Activated naive CD8-positive, alpha-beta T cell (primary cell): ENCODE measurements at regions not wholly inside any gene's neighbourhood (a gene's known extent, or its start where the extent isn't known, plus 50 kb on each side); places are given as distances from the start of the nearest gene placed in this dataset.
"Not testable (repeated sequence)": the region's sequence is repeated elsewhere in the genome, so short reads cannot be mapped to it uniquely, and the experiment has no call there.

Experiments
- H3K27ac Mint-ChIP-seq: one replicate; pipeline ENCODE4 v1.8.0; 2021; ENCODE audit warnings: mixed read lengths
- H3K27me3 Mint-ChIP-seq: one replicate; pipeline ENCODE4 v1.8.0; 2021; ENCODE audit warnings: mixed read lengths
- H3K36me3 Mint-ChIP-seq: one replicate; pipeline ENCODE4 v1.8.0; 2021; ENCODE audit warnings: mixed read lengths
- H3K4me1 Mint-ChIP-seq: one replicate; pipeline ENCODE4 v1.8.0; 2021; ENCODE audit warnings: low read depth, mixed read lengths
- H3K4me3 Mint-ChIP-seq: one replicate; pipeline ENCODE4 v1.8.0; 2021; ENCODE audit warnings: mild to moderate bottlenecking, mixed read lengths
- H3K9me3 Mint-ChIP-seq: one replicate; pipeline ENCODE4 v1.8.0; 2021; ENCODE audit warnings: low read depth, mixed read lengths

GRCh38 chr12:19991146-19991545 lies 377.2 kb upstream of the PDE3A start:
- Mint-ChIP-seq H3K4me3 (no peak overlapping the region), H3K27ac (no peak overlapping the region), H3K9me3 (peaks cover 4% of the 10 kb centered on the region), H3K4me1 (no peaks in the 10 kb centered on the region), H3K27me3 (peaks cover 4% of the 10 kb centered on the region), H3K36me3 (no peaks in the 10 kb centered on the region)

GRCh38 chr12:19992311-19992710 lies 376.0 kb upstream of the PDE3A start:
- peaks cover 4% of the 10 kb centered on the region for H3K9me3 Mint-ChIP-seq
- H3K4me3 Mint-ChIP-seq: no peak overlapping the region
- no peak overlapping the region for H3K27ac Mint-ChIP-seq
- no peaks in the 10 kb centered on the region for H3K4me1 Mint-ChIP-seq
- peaks cover 4% of the 10 kb centered on the region for H3K27me3 Mint-ChIP-seq
- no peaks in the 10 kb centered on the region for H3K36me3 Mint-ChIP-seq

GRCh38 chr12:19994968-19995367 lies 373.4 kb upstream of the PDE3A start:
- Mint-ChIP-seq H3K27me3 (peaks cover 4% of the 10 kb centered on the region), H3K4me1 (no peaks in the 10 kb centered on the region), H3K4me3 (no peak overlapping the region), H3K9me3 (peaks cover 4% of the 10 kb centered on the region), H3K36me3 (no peaks in the 10 kb centered on the region), H3K27ac (no peak overlapping the region)

GRCh38 chr12:19997656-19998400 lies 370.5 kb upstream of the PDE3A start:
- Mint-ChIP-seq H3K9me3 (peaks cover 4% of the 10 kb centered on the region), H3K36me3 (no peaks in the 10 kb centered on the region), H3K27ac (no peak overlapping the region), H3K4me3 (no peak overlapping the region), H3K4me1 (no peaks in the 10 kb centered on the region), H3K27me3 (peaks cover 2% of the 10 kb centered on the region)

- Mint-ChIP-seq H3K4me1 (no peaks in the 10 kb centered on the region), H3K4me3 (no peak overlapping the region), H3K27me3 (peaks cover 2% of the 10 kb centered on the region), H3K36me3 (no peaks in the 10 kb centered on the region), H3K9me3 (peaks cover 7% of the 10 kb centered on the region), H3K27ac (no peak overlapping the region)
Measured at GRCh38 chr12:19998411-19998810, 369.9 kb upstream of the PDE3A start.

GRCh38 chr12:19998961-19999804 lies 369.2 kb upstream of the PDE3A start:
- peaks cover 4% of the 10 kb centered on the region for H3K9me3 Mint-ChIP-seq
- no peaks in the 10 kb centered on the region for H3K36me3 Mint-ChIP-seq
- no peaks in the 10 kb centered on the region for H3K27me3 Mint-ChIP-seq
- H3K27ac Mint-ChIP-seq: no peak overlapping the region
- no peak overlapping the region for H3K4me3 Mint-ChIP-seq
- no peaks in the 10 kb centered on the region for H3K4me1 Mint-ChIP-seq

GRCh38 chr12:19999805-20000138 lies 368.6 kb upstream of the PDE3A start:
- H3K4me3 Mint-ChIP-seq: no peak overlapping the region

GRCh38 chr12:20000229-20000849 lies 368.0 kb upstream of the PDE3A start:
- Mint-ChIP-seq H3K27ac (no peak overlapping the region), H3K9me3 (peaks cover 4% of the 10 kb centered on the region), H3K27me3 (no peaks in the 10 kb centered on the region), H3K4me3 (no peak overlapping the region), H3K4me1 (no peaks in the 10 kb centered on the region), H3K36me3 (no peaks in the 10 kb centered on the region)

More at GRCh38 chr12:19999805-20000138, 368.6 kb upstream of the PDE3A start:
- no peaks in the 10 kb centered on the region for H3K27me3 Mint-ChIP-seq
- no peak overlapping the region for H3K27ac Mint-ChIP-seq
- no peaks in the 10 kb centered on the region for H3K4me1 Mint-ChIP-seq
- no peaks in the 10 kb centered on the region for H3K36me3 Mint-ChIP-seq
- peaks cover 4% of the 10 kb centered on the region for H3K9me3 Mint-ChIP-seq

- H3K4me3 Mint-ChIP-seq: no peak overlapping the region
- no peak overlapping the region for H3K27ac Mint-ChIP-seq
- no peaks in the 10 kb centered on the region for H3K4me1 Mint-ChIP-seq
- H3K27me3 Mint-ChIP-seq: no peaks in the 10 kb centered on the region
- H3K9me3 Mint-ChIP-seq: peaks cover 4% of the 10 kb centered on the region
- no peaks in the 10 kb centered on the region for H3K36me3 Mint-ChIP-seq
Measured at GRCh38 chr12:20003252-20003651, 365.1 kb upstream of the PDE3A start.

GRCh38 chr12:20004952-20005351 lies 363.4 kb upstream of the PDE3A start:
- Mint-ChIP-seq H3K27me3 (no peaks in the 10 kb centered on the region), H3K27ac (no peak overlapping the region), H3K36me3 (no peaks in the 10 kb centered on the region), H3K4me1 (no peaks in the 10 kb centered on the region), H3K9me3 (peaks cover 10% of the 10 kb centered on the region), H3K4me3 (no peak overlapping the region)

- Mint-ChIP-seq H3K36me3 (no peaks in the 10 kb centered on the region), H3K4me3 (no peak overlapping the region), H3K4me1 (no peaks in the 10 kb centered on the region)
Measured at GRCh38 chr12:20006871-20007730, 361.2 kb upstream of the PDE3A start.

GRCh38 chr12:20009965-20010364 lies 358.4 kb upstream of the PDE3A start:
- not testable (repeated sequence) for H3K4me1 Mint-ChIP-seq, H3K4me3 Mint-ChIP-seq, H3K27me3 Mint-ChIP-seq, H3K36me3 Mint-ChIP-seq, H3K27ac Mint-ChIP-seq
- H3K9me3 Mint-ChIP-seq: peaks cover 11% of the 10 kb centered on the region

More at GRCh38 chr12:20006871-20007730, 361.2 kb upstream of the PDE3A start:
- Mint-ChIP-seq H3K27me3 (no peaks in the 10 kb centered on the region), H3K27ac (no peak overlapping the region), H3K9me3 (peaks cover 15% of the 10 kb centered on the region)

GRCh38 chr12:20011200-20011599 lies 357.1 kb upstream of the PDE3A start:
- H3K9me3 Mint-ChIP-seq: peaks cover 11% of the 10 kb centered on the region
- no peak overlapping the region for H3K4me3 Mint-ChIP-seq
- no peaks in the 10 kb centered on the region for H3K4me1 Mint-ChIP-seq

GRCh38 chr12:20017802-20018201 lies 350.5 kb upstream of the PDE3A start:
- Mint-ChIP-seq H3K4me3 (no peak overlapping the region), H3K9me3 (peaks cover 4% of the 10 kb centered on the region), H3K4me1 (no peaks in the 10 kb centered on the region), H3K27ac (no peak overlapping the region), H3K27me3 (no peaks in the 10 kb centered on the region), H3K36me3 (no peaks in the 10 kb centered on the region)

More at GRCh38 chr12:20011200-20011599, 357.1 kb upstream of the PDE3A start:
- no peaks in the 10 kb centered on the region for H3K36me3 Mint-ChIP-seq
- H3K27me3 Mint-ChIP-seq: no peaks in the 10 kb centered on the region
- H3K27ac Mint-ChIP-seq: no peak overlapping the region
